ENCODE measurements at regions not wholly inside any gene's neighbourhood (a gene's known extent, or its start where the extent isn't known, plus 50 kb on each side); places are given as distances from the start of the nearest gene placed in this dataset.
A peak's percentile ranks its signal among the peaks of the same experiment; 100 is the strongest.

DNA sequence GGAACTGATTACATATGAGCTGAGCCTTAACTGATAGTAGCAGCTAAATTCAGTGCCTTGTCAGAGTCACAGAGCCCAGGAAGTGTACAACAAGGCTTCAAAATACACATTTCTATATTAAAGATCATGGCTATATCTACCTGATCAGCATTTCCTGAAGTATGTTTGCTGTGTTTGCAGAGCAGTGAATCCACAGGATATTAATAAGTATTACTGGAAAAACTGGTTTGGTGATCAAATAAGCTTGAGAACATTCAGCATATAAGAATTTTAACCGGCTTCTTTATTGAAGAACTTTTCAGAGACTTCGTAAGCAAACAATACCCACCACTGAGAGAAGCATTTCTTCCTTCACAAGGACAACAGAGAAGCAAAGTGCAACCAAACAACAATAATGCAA lies 227.0 kb downstream of the ELAVL2 start:
- no peak overlapping the region for H3K27ac ChIP-seq
- ChIA-PET POLR2A (ENCODE audit: low non-redundant PET) (no interaction called here), CTCF (no interaction called here)
- TF ChIP-seq, protein P1, sequence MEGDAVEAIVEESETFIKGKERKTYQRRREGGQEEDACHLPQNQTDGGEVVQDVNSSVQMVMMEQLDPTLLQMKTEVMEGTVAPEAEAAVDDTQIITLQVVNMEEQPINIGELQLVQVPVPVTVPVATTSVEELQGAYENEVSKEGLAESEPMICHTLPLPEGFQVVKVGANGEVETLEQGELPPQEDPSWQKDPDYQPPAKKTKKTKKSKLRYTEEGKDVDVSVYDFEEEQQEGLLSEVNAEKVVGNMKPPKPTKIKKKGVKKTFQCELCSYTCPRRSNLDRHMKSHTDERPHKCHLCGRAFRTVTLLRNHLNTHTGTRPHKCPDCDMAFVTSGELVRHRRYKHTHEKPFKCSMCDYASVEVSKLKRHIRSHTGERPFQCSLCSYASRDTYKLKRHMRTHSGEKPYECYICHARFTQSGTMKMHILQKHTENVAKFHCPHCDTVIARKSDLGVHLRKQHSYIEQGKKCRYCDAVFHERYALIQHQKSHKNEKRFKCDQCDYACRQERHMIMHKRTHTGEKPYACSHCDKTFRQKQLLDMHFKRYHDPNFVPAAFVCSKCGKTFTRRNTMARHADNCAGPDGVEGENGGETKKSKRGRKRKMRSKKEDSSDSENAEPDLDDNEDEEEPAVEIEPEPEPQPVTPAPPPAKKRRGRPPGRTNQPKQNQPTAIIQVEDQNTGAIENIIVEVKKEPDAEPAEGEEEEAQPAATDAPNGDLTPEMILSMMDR (conservative IDR thresholded peaks at IDR 0.05; ENCODE audit: low read depth), result no peak
- DNase-seq (ENCODE audit: low spot score), result peak; percentile 68

DNA sequence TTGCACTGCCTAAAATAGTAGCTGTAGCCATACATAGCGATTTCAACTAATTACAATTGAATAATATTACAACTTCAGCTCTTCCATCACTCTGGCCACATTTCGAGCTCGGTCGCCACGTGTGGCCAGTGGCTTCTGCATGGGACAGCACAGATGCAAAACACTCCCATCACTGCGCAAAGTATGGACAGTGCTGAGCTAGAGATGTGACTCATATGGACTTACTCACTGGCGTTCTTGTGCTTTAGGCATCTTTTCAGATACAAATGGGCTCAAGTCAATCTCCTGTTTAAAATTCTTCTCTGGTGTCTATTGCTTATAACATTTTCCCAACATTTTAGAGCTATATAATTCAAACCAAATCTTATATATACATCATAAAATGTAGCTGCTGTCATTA lies 222.7 kb downstream of the ELAVL2 start:
- CTCF ChIA-PET, result no interaction called here
- TF ChIP-seq, protein P1 (conservative IDR thresholded peaks at IDR 0.05; ENCODE audit: low read depth), result no peak
- POLR2A ChIA-PET (ENCODE audit: low non-redundant PET), result no interaction called here
- H3K27ac ChIP-seq, result no peak overlapping the region
- no peak for DNase-seq (ENCODE audit: low spot score)

DNA sequence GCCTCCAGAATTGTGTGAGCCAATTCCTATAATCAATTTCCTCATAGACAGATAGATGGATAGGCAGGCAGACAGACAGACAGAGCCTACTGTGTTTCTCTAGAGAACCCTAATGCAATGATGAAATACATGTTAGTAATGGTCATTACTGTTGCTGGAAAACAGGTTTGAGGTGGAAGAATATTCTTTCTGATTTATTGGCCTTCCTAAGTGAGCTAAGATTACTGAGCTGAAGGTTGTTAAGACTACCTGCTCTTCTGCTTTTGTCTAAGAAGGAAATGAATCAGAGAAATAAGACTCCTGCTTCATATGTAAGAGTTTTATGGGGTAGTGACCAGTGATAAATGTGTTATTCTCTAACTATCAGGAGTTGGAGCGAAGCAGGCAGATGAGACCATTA lies 219.9 kb downstream of the ELAVL2 start:
- CTCF ChIA-PET, result no interaction called here
- no peak for DNase-seq (ENCODE audit: low spot score)
- TF ChIP-seq, protein P1 (conservative IDR thresholded peaks at IDR 0.05; ENCODE audit: low read depth), result no peak
- POLR2A ChIA-PET (ENCODE audit: low non-redundant PET), result no interaction called here
- H3K27ac ChIP-seq, result no peak overlapping the region

DNA sequence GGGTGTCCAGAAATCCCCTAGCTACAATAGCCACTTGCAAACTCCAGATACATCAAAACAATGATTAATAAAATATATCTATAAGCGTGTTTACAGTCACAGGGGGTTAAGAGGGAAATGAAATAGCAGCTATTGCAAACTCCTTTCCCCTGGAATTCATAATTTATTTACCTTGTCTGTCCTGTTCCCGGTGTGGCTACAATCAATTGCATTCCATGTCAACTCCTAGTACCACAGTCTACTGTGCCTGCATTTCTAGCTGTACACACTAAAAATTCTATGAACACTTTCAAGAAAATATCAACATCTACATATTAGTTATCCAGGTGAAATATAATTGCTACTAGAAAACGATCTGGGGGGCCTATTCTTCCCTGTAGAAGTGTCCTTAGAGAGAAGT lies 217.6 kb downstream of the ELAVL2 start:
- H3K27ac ChIP-seq, result no peak overlapping the region
- DNase-seq (ENCODE audit: low spot score), result no peak
- TF ChIP-seq, protein P1 (conservative IDR thresholded peaks at IDR 0.05; ENCODE audit: low read depth), result no peak
- POLR2A ChIA-PET (ENCODE audit: low non-redundant PET), result no interaction called here
- CTCF ChIA-PET, result interaction anchor here (0.6 kb wide), 1 partner anchor 287 kb away, joined by 3 read pairs; no protein-coding TSS in a partner anchor

DNA sequence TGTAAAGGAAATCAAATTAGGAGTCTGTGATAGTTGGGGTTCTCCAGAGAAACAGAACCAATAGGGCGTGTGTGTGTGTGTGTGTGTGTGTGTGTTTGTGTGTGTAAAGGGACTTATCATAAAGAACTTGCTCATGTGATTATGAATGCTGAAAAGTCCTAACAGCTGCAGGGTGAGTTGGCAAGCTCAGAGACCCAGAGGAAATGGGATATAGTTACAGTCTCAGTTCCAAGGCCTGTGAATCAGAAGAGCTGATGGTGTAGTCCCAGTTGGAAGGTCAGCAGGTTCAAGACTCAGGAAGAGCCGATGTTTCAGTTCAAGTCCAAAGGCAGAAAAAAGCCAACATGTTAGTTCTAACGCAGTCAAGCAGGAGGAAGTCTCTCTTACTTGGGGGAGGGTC lies 214.2 kb downstream of the ELAVL2 start:
- TF ChIP-seq, protein P1 (conservative IDR thresholded peaks at IDR 0.05; ENCODE audit: low read depth), result no peak
- POLR2A ChIA-PET (ENCODE audit: low non-redundant PET), result no interaction called here
- CTCF ChIA-PET, result no interaction called here
- DNase-seq (ENCODE audit: low spot score), result no peak
- H3K27ac ChIP-seq, result no peak overlapping the region

DNA sequence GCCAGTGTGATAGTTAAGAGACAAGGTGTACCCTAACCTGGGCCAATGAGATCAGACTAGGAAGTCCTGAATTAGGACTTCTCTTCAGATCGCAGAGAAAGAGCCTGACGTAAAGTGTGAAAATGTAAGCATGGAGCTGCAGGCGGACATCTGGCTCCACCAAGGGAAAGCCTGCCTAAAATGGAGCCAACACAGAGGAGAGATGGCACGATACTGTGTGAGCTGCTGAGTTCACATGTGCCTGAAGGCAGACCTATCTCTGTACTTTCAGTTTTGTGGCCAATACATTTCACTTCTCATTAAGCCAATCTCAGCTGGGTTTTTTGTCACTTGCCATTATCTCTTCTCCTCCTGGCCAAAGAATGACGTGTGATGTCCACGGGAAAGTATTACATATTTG lies 210.5 kb downstream of the ELAVL2 start:
- no peak for DNase-seq (ENCODE audit: low spot score)
- H3K27ac ChIP-seq, result no peak overlapping the region
- POLR2A ChIA-PET (ENCODE audit: low non-redundant PET), result no interaction called here
- TF ChIP-seq, protein P1 (conservative IDR thresholded peaks at IDR 0.05; ENCODE audit: low read depth), result no peak
- CTCF ChIA-PET, result no interaction called here

DNA sequence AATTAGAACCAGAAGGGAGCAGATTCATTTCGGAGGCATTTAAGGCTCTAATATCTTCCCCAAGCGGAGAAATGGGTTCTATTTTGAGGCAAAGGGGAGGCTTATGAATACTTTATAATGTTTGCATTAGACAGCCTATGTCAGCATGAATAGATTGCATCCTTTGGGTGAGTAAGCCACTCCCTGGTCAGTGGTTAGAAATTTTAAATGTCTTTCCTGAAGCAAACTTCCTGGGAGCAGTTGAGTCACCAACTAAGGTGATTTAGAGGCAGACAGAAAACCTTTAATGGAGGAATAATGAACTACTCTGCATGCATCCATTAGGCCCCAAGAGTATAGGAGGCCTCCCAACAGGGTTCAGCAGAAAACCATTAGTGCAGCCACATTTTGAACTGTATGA lies 204.9 kb downstream of the ELAVL2 start:
- no peak overlapping the region for H3K27ac ChIP-seq
- DNase-seq (ENCODE audit: low spot score), result peak; percentile 78
- CTCF ChIA-PET, result interaction anchor here (1.0 kb wide), 1 partner anchor 23 kb away, joined by 3 read pairs; no protein-coding TSS in a partner anchor
- TF ChIP-seq, protein P1 (conservative IDR thresholded peaks at IDR 0.05; ENCODE audit: low read depth), result no peak
- POLR2A ChIA-PET (ENCODE audit: low non-redundant PET), result no interaction called here
